Thoracic aorta (tissue), 2 donors: ENCODE measurements at regions not wholly inside any gene's neighbourhood (a gene's known extent, or its start where the extent isn't known, plus 50 kb on each side); places are given as distances from the start of the nearest gene placed in this dataset.

ENCODE experiments used
- ATAC-seq: fragments of 150-250 bp; one replicate; pipeline ENCODE4 v1.8.0; 2017; ENCODE audit warnings: low read depth; ENCODE audit not compliant: insufficient number of reproducible peaks, low FRiP score
- DNase-seq: peaks from one replicate; pipeline ENCODE4 v3.0.0-alpha.2; 2020; ENCODE audit warnings: low spot score
- H3K27ac ChIP-seq, 2 donors: fragments of 200-600 bp; sonication (generic); 1 replicate in 1 of 2; 2 replicates in 1 of 2; pipeline ENCODE4 v1.5.1; 2016; ENCODE audit warnings: mild to moderate bottlenecking in 2 of 2, moderate library complexity in 2 of 2
- H3K27me3 ChIP-seq: fragments of 200-600 bp; sonication (generic); replicated peaks from 2 replicates; pipeline ENCODE4 v1.6.0; 2016; ENCODE audit warnings: mild to moderate bottlenecking; ENCODE audit not compliant: insufficient read depth
- H3K36me3 ChIP-seq: fragments of 200-600 bp; sonication (generic); one replicate; pipeline ENCODE4 v1.5.1; 2016
- H3K4me1 ChIP-seq, 2 donors: fragments of 200-600 bp; sonication (generic); 1 replicate in 1 of 2; 2 replicates in 1 of 2; pipeline versions ENCODE4 v1.5.1 to v1.6.0; 2016; ENCODE audit warnings: low read depth in 2 of 2, mild to moderate bottlenecking in 1 of 2; ENCODE audit not compliant: control insufficient read depth in 1 of 2
- H3K4me3 ChIP-seq: fragments of 200-600 bp; sonication (generic); 2 replicates; pipeline ENCODE4 v1.5.1; 2016; ENCODE audit warnings: mild to moderate bottlenecking
- H3K9me3 ChIP-seq: fragments of 200-600 bp; sonication (generic); 2 replicates; pipeline ENCODE4 v1.5.1; 2016
- CTCF ChIP-seq: fragments of 200-600 bp; sonication (generic); IDR thresholded peaks from one replicate; pipeline ENCODE4 v1.5.1; 2019; ENCODE audit warnings: antibody characterized with exemption

DNA sequence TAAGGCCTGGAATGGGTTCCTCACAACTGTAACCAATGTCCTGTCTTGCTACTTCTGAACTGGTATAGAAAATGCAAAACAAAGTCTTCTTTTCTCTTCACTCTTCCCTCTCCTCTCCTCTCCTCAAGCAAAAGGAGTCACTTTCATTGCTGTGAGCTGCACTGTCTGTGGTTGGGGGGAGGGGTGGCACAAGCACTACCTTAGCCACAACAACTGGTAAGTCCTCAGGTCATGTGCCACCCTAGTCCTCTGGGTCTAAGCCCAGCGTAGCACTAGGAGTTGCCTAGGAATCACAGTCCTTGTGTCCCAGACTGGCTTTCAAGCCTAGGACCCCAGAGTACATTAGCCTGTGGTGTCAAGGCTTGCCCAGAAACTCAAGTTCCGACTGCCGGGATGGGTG, 859.3 kb upstream of the AMOT start:
- Histone ChIP-seq H3K27me3 (no peaks in the 10 kb centered on the region), H3K4me1 (no peaks in the 10 kb centered on the region), H3K36me3 (no peaks in the 10 kb centered on the region), H3K27ac (no peak overlapping the region), H3K4me3 (no peak overlapping the region), H3K9me3 (no peaks in the 10 kb centered on the region)
- ATAC-seq (no peak), DNase-seq (no peak)
- TF ChIP-seq CTCF, result no peak

- DNase-seq, result no peak
- Histone ChIP-seq H3K4me3 (no peak overlapping the region), H3K27me3 (no peaks in the 10 kb centered on the region), H3K36me3 (no peaks in the 10 kb centered on the region), H3K9me3 (no peaks in the 10 kb centered on the region), H3K27ac (no peak overlapping the region), H3K4me1 (no peaks in the 10 kb centered on the region)
- ATAC-seq, result no peak
- no peak for TF ChIP-seq CTCF
These were observed 834.6 kb upstream of the AMOT start for GRCh38 chrX:113675278-113675677.

DNA sequence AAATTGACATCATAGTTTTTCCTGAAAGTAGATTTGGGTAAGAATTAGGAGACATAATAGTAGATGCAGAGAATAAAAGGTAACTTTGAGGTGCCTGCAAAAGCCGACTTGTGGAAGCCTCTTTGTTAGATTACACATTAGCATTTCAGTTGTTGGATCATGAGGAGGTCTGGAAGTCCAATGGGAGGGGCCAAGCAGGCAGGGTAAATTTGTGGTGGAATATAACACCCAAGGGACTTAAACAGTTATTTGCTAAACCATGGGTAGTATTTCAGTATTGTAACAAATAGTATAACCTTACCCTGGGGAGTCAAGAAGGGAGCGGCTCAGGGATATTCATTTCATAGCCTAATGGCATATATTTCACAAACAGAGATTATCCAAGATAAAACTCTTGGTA, 810.7 kb upstream of the AMOT start:
- Histone ChIP-seq H3K27ac (no peak overlapping the region), H3K36me3 (no peaks in the 10 kb centered on the region), H3K4me1 (no peaks in the 10 kb centered on the region), H3K27me3 (no peaks in the 10 kb centered on the region), H3K9me3 (no peaks in the 10 kb centered on the region), H3K4me3 (no peak overlapping the region)
- DNase-seq, result no peak
- no peak for ATAC-seq
- TF ChIP-seq CTCF, result no peak

- Histone ChIP-seq H3K27me3 (no peaks in the 10 kb centered on the region), H3K36me3 (no peaks in the 10 kb centered on the region), H3K4me3 (no peak overlapping the region), H3K4me1 (no peaks in the 10 kb centered on the region), H3K9me3 (no peaks in the 10 kb centered on the region), H3K27ac (no peak overlapping the region)
- ATAC-seq (no peak), DNase-seq (no peak)
- no peak for TF ChIP-seq CTCF
These were observed 803.8 kb upstream of the AMOT start for GRCh38 chrX:113644426-113644825.

GRCh38 chrX:113634565-113634964, 793.9 kb upstream of the AMOT start:
- DNase-seq, result no peak
- Histone ChIP-seq H3K36me3 (no peaks in the 10 kb centered on the region), H3K4me3 (no peak overlapping the region), H3K27me3 (no peaks in the 10 kb centered on the region), H3K27ac (no peak overlapping the region), H3K4me1 (no peaks in the 10 kb centered on the region), H3K9me3 (no peaks in the 10 kb centered on the region)
- no peak for ATAC-seq
- no peak for TF ChIP-seq CTCF
